ENCODE measurements at regions not wholly inside any gene's neighbourhood (a gene's known extent, or its start where the extent isn't known, plus 50 kb on each side); places are given as distances from the start of the nearest gene placed in this dataset.

DNA sequence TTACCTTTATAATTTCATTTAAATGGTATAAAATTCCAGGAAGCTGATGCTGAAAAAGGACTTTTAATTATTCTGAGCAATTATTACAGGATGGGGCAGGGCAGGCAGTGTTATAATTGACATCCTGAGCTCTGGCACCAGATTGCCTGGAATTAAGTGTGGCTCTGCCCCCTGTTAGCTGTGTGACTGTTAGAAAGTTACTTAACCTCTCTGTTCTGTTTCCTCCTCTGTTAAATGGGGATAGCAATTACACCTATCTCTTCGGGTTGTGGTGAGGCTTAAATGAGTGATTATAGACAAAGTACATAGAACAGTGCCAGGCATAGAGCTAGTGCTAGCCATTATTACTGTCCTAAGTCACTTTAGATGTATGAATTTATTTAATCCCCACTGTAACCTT lies 327.3 kb downstream of the SMAD2 start:
- H3K4me3 ChIP-seq (ENCODE audit: low read depth, low read length): no peak overlapping the region
- TF ChIP-seq, protein P1, sequence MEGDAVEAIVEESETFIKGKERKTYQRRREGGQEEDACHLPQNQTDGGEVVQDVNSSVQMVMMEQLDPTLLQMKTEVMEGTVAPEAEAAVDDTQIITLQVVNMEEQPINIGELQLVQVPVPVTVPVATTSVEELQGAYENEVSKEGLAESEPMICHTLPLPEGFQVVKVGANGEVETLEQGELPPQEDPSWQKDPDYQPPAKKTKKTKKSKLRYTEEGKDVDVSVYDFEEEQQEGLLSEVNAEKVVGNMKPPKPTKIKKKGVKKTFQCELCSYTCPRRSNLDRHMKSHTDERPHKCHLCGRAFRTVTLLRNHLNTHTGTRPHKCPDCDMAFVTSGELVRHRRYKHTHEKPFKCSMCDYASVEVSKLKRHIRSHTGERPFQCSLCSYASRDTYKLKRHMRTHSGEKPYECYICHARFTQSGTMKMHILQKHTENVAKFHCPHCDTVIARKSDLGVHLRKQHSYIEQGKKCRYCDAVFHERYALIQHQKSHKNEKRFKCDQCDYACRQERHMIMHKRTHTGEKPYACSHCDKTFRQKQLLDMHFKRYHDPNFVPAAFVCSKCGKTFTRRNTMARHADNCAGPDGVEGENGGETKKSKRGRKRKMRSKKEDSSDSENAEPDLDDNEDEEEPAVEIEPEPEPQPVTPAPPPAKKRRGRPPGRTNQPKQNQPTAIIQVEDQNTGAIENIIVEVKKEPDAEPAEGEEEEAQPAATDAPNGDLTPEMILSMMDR (IDR thresholded peaks at IDR 0.05; ENCODE audit: low read depth, low read length): no peak
- TF ChIP-seq POLR2A (IDR thresholded peaks at IDR 0.05; ENCODE audit: extremely low read depth, insufficient read length) (no peak), MYC (IDR thresholded peaks at IDR 0.05; ENCODE audit: low read depth, low read length) (no peak)
- TF ChIP-seq, protein P2, sequence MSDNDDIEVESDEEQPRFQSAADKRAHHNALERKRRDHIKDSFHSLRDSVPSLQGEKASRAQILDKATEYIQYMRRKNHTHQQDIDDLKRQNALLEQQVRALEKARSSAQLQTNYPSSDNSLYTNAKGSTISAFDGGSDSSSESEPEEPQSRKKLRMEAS (IDR thresholded peaks at IDR 0.05; ENCODE audit: low read depth, low read length): no peak
- DNase-seq (ENCODE audit: low read depth): no peak

DNA sequence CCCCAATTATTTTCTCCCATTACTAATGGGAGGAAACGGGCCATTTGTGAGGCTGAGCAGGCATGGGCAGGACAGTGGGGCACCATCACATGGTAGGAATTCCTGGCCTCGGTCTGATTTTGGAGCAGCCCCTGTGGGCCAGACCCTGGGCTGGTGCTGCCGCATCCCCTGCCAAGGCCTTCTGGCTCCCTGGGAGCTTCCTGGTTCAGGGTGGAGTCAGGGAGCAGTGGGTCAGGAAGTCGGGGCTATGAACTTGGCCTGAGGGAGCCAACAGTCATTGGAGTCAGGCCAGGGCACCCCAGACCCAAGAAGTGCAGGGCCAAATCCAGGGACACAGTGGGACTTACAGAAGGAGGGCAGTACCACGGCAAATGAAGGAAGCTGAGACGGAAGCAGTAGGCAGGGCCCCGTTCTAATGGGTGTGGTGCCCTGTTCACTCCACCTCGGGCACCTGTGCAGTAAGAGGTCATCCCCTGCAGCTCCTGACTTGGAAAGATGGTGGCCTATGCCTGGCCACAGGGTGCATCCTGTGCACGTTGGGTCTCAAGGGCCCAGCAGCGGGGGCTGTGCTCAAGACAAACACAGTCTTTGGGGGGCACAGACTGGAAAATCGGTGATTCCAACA lies 328.1 kb downstream of the SMAD2 start:
- no peak for DNase-seq (ENCODE audit: low read depth)
- TF ChIP-seq, protein P1 (IDR thresholded peaks at IDR 0.05; ENCODE audit: low read depth, low read length): no peak
- H3K4me3 ChIP-seq (ENCODE audit: low read depth, low read length): no peak overlapping the region

DNA sequence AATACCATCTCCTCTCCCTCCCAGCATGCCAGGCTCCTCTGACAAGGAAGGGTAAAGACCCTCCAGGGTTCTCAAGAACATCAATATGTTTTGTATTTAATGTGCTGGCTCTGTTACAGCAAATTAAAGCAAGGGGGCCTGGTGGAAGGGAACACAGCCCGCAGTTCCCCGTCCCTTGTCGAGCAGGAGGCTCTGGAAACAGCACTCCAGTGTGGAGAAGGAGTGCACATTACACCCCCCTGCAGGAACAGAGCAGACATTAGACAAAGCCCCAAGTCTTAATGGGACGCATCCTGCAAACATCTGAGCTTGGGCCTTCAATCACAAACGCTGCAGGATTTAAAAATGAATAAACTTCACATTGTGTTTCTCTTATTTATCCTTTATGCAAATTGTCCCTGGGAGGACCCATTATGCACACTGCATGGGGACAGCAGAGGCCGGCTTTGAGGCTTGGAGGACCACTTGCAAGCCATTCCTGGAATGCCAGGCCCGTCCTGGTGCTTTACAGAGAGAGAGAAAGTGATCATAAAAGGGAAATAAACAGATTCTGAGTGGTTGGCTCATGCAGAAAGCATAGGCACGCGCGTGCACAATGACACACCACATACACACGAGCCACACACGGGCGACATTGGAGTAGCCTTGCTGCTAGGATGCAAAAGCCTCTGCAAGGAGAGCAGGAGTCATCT lies 328.7 kb downstream of the SMAD2 start:
- DNase-seq (ENCODE audit: low read depth): no peak
- TF ChIP-seq POLR2A (IDR thresholded peaks at IDR 0.05; ENCODE audit: extremely low read depth, insufficient read length): no peak
- TF ChIP-seq, protein P2 (IDR thresholded peaks at IDR 0.05; ENCODE audit: low read depth, low read length): no peak
- TF ChIP-seq, protein P1 (IDR thresholded peaks at IDR 0.05; ENCODE audit: low read depth, low read length): no peak
- no peak for TF ChIP-seq MYC (IDR thresholded peaks at IDR 0.05; ENCODE audit: low read depth, low read length)
- no peak overlapping the region for H3K4me3 ChIP-seq (ENCODE audit: low read depth, low read length)

DNA sequence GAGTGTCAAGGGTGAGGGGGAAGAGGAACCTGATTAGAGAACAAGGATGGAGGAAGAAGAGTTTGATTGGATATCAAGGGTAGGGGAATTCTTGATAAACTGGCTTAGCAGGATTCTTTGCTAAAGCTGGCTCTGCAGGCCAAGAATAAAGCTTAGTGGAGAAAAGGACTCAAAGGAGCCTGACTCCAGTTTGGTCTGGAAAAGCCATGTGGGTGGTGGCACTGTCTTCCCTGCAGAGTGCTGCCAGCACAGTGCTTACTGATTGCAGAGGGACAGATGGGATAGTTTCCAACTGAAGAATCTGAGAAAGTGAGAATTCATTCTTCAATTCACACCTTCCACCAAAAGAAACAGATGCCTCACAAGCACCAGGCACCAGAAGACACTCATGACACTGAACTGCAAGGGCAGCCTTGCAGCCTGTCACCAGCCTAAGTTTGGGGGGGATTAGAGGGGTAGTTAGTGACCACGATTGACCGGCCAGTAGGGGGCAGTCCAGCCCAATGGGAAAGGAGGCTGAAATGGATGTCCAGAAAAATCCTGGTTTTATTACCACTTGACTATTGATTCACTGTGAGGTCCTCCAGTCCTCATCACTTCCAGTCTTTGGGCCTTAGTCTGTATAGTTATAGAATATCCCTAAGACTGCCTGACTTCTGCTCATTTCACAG lies 334.5 kb downstream of the SMAD2 start:
- peak; percentile 45 for DNase-seq (ENCODE audit: low read depth)
- TF ChIP-seq MYC (IDR thresholded peaks at IDR 0.05; ENCODE audit: low read depth, low read length): no peak
- TF ChIP-seq, protein P1 (IDR thresholded peaks at IDR 0.05; ENCODE audit: low read depth, low read length): peak; percentile 59
- H3K4me3 ChIP-seq (ENCODE audit: low read depth, low read length): no peak overlapping the region

DNA sequence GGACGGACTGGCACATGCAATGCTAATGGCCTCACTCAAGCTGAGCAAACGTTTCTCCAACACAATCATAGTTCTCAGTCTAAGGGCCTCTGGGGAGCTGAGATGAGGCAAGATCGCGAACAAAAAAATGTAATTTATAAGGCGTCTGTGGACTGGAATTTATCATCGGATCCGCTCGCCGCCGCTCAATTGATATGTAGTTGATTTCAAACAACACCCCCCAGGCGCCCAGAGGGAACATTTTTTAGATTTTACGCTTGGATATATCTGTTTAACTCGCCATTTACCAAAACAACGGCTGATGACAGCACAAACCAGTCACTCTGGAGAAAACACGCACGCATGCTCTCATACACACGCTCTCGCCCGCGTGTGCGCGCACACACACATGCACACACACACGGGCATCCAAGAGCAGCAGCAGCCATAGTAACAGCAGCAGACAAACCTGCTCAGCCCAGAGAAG lies 335.8 kb downstream of the SMAD2 start:
- H3K4me3 ChIP-seq (ENCODE audit: low read depth, low read length): no peak overlapping the region
- no peak for DNase-seq (ENCODE audit: low read depth)
- TF ChIP-seq, protein P2 (IDR thresholded peaks at IDR 0.05; ENCODE audit: low read depth, low read length): no peak
- TF ChIP-seq POLR2A (IDR thresholded peaks at IDR 0.05; ENCODE audit: extremely low read depth, insufficient read length) (no peak), MYC (IDR thresholded peaks at IDR 0.05; ENCODE audit: low read depth, low read length) (no peak)
- TF ChIP-seq, protein P1 (IDR thresholded peaks at IDR 0.05; ENCODE audit: low read depth, low read length): no peak
